DND-41 (cell line): ENCODE measurements at regions not wholly inside any gene's neighbourhood (a gene's known extent, or its start where the extent isn't known, plus 50 kb on each side); places are given as distances from the start of the nearest gene placed in this dataset.
"Not testable (repeated sequence)": the region's sequence is repeated elsewhere in the genome, so short reads cannot be mapped to it uniquely, and the experiment has no call there.

Experiments used
- ATAC-seq: fragments of 200-7000 bp; cut with Tn5 transposase; 3 replicates; pipeline ENCODE4 v1.9.1; 2021; ENCODE audit warnings: low read depth; ENCODE audit not compliant: insufficient read depth
- DNase-seq: peaks from one replicate; pipeline ENCODE4 v3.0.0-alpha.2; 2020
- H2AFZ ChIP-seq: 2 replicates; pipeline ENCODE4 v1.6.0; 2012; ENCODE audit warnings: low read depth, low read length
- H3K27ac ChIP-seq: 2 replicates; pipeline ENCODE4 v1.5.1; 2012; ENCODE audit warnings: low read length, inconsistent platforms
- H3K27me3 ChIP-seq: fragments of 200-600 bp; sonication (generic); 2 replicates; pipeline ENCODE4 v1.6.0; 2012; ENCODE audit warnings: low read length, mild to moderate bottlenecking, inconsistent platforms; ENCODE audit not compliant: insufficient read depth, poor library complexity
- H3K36me3 ChIP-seq: 2 replicates; pipeline ENCODE4 v1.5.1; 2012; ENCODE audit warnings: low read length, inconsistent platforms; ENCODE audit not compliant: insufficient read depth
- H3K4me1 ChIP-seq: 2 replicates; pipeline ENCODE4 v1.5.1; 2012; ENCODE audit warnings: mild to moderate bottlenecking, low read length; ENCODE audit not compliant: insufficient read depth
- H3K4me2 ChIP-seq: 2 replicates; pipeline ENCODE4 v1.6.0; 2012; ENCODE audit warnings: mild to moderate bottlenecking, moderate library complexity, low read length, inconsistent platforms; ENCODE audit not compliant: insufficient read depth
- H3K4me3 ChIP-seq, 2 experiments: fragments of 200-600 bp in 1 of 2; shearing (Covaris generic) in 1 of 2; 2 replicates each; pipeline ENCODE4 v1.5.1; 2012 to 2016; ENCODE audit warnings: inconsistent platforms in 2 of 2, low read length in 2 of 2, mild to moderate bottlenecking in 2 of 2, low read depth in 1 of 2, moderate library complexity in 1 of 2
- H3K79me2 ChIP-seq: 2 replicates; pipeline ENCODE4 v1.6.0; 2012; ENCODE audit warnings: low read length, inconsistent platforms; ENCODE audit not compliant: insufficient read depth
- H3K9ac ChIP-seq: 2 replicates; pipeline ENCODE4 v1.6.0; 2012; ENCODE audit warnings: low read depth, mild to moderate bottlenecking, inconsistent platforms, low read length, moderate library complexity
- H3K9me3 ChIP-seq: 2 replicates; pipeline ENCODE4 v1.5.1; 2012; ENCODE audit warnings: low read length, moderate library complexity, mild to moderate bottlenecking, inconsistent platforms; ENCODE audit not compliant: insufficient read depth, severe bottlenecking
- H4K20me1 ChIP-seq: 2 replicates; pipeline ENCODE4 v1.6.0; 2012; ENCODE audit warnings: low read length; ENCODE audit not compliant: insufficient read depth
- EZH2 ChIP-seq: IDR thresholded peaks from 3 replicates; pipeline ENCODE4 v1.6.1; 2012; ENCODE audit warnings: borderline replicate concordance, low read depth, mild to moderate bottlenecking, moderate library complexity, low read length, inconsistent platforms; ENCODE audit not compliant: severe bottlenecking
- TF ChIP-seq, protein P1 (sequence below): IDR thresholded peaks from 2 replicates; pipeline ENCODE4 v1.5.1; 2012; ENCODE audit warnings: borderline replicate concordance, low read length, moderate library complexity, mild to moderate bottlenecking; ENCODE audit not compliant: poor library complexity, severe bottlenecking; ENCODE audit errors: extremely low read depth

DNA sequence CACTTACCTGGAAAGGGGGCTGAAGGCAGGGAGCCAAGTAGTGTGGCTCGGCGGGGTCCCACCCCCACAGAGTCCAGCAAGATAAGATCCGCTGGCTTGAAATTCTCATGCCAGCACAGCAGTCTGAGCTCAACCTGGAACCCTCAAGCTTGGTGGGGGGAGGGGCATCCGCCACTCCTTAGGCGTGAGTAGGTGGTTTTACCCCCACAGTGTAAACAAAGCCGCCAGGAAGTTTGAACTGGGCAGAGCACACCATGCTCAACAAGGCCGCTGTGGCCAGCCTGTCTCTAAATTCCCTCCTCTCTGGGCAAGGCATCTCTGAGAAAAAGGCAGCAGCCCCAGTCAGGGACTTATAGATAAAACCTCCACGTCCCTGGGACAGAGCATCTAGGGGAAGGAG lies 156.3 kb downstream of the KBTBD8 start:
- DNase-seq (peak; percentile 18), ATAC-seq (0 out of 3 replicates have a peak, but pooled peaks have one; percentile 31)
- no peaks in the 10 kb centered on the region for H3K36me3 ChIP-seq
- H3K4me3 ChIP-seq: no peak overlapping the region
- no peaks in the 10 kb centered on the region for H3K9me3 ChIP-seq
- H3K4me1 ChIP-seq: no peaks in the 10 kb centered on the region
- no peak overlapping the region for H2AFZ ChIP-seq
- H3K4me2 ChIP-seq: no peak overlapping the region
- H3K27me3 ChIP-seq: no peaks in the 10 kb centered on the region
- no peak overlapping the region for H3K27ac ChIP-seq
- H3K79me2 ChIP-seq: no peaks in the 10 kb centered on the region
- H4K20me1 ChIP-seq: no peaks in the 10 kb centered on the region
- H3K9ac ChIP-seq: no peak overlapping the region
- TF ChIP-seq, protein P1, sequence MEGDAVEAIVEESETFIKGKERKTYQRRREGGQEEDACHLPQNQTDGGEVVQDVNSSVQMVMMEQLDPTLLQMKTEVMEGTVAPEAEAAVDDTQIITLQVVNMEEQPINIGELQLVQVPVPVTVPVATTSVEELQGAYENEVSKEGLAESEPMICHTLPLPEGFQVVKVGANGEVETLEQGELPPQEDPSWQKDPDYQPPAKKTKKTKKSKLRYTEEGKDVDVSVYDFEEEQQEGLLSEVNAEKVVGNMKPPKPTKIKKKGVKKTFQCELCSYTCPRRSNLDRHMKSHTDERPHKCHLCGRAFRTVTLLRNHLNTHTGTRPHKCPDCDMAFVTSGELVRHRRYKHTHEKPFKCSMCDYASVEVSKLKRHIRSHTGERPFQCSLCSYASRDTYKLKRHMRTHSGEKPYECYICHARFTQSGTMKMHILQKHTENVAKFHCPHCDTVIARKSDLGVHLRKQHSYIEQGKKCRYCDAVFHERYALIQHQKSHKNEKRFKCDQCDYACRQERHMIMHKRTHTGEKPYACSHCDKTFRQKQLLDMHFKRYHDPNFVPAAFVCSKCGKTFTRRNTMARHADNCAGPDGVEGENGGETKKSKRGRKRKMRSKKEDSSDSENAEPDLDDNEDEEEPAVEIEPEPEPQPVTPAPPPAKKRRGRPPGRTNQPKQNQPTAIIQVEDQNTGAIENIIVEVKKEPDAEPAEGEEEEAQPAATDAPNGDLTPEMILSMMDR: no peak
- TF ChIP-seq EZH2: no peak

DNA sequence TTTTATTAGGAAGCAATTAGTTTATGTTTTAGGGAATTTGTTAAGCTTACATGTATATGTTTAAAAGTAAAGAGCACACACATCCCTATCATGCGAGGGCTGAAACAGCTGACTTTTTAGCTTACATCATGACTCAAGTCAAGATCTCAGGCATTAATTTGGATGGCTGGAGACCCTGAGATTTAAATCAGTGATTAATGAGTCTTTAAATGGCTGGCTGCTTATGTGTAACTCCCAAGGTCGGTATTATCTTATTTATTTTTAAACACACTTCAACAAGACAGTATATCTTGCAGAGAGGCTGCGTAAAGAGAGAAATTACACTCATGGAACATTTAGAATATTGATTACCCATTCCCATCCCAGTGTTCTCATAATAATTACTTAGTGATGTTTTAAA lies 169.4 kb downstream of the KBTBD8 start:
- Histone ChIP-seq H3K4me1 (no peaks in the 10 kb centered on the region), H3K9ac (no peak overlapping the region), H3K27me3 (no peaks in the 10 kb centered on the region), H3K27ac (no peak overlapping the region), H3K36me3 (no peaks in the 10 kb centered on the region), H3K4me3 (no peak overlapping the region), H3K4me2 (no peak overlapping the region), H3K79me2 (no peaks in the 10 kb centered on the region), H4K20me1 (no peaks in the 10 kb centered on the region), H3K9me3 (no peaks in the 10 kb centered on the region), H2AFZ (no peak overlapping the region)
- no peak for ATAC-seq
- TF ChIP-seq, protein P1: no peak
- no peak for DNase-seq

DNA sequence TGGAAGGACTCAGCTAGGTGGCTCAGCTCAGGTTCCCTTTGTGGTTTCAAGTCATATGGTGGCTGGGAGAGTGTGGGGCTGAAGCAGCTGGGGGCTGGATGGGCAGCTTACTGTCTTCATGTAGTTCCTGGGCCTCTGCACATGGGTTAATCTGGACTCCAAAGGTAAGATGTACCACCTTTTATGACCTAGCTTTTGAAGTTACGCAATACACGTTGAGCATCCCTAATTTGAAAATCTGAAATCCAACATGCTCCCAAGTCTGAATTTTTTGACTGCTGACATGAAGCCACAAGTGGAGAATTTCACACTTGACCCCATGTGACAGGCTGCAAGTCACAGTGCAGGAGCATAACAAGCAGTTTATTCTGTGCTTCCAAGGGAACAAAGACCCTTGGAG lies 173.7 kb downstream of the KBTBD8 start:
- DNase-seq: no peak

DNA sequence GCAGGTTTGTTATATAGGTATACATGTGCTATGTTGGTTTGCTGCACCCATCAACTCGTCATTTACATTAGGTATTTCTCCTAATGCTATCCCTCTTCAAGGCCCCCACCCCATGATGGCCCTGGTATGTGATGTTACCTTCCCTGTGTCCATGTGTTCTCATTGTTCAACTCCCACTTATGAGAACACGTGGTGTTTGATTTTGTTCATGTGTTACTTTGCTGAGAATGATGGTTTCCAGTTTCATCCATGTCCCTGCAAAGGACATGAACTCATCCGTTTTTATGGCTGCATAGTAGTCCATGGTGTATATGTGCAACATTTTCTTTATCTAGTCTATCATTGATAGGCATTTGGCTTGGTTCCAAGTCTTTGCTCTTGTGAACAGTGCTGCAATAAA lies 175.0 kb downstream of the KBTBD8 start:
- not testable (repeated sequence) for H3K79me2 ChIP-seq, DNase-seq, H3K4me2 ChIP-seq, H3K27ac ChIP-seq, H3K4me1 ChIP-seq, H2AFZ ChIP-seq, H3K27me3 ChIP-seq, H3K9me3 ChIP-seq, H3K9ac ChIP-seq, H3K4me3 ChIP-seq, ATAC-seq, H4K20me1 ChIP-seq, H3K36me3 ChIP-seq

More for the DNA sequence above, 173.7 kb downstream of the KBTBD8 start:
- H3K4me2 ChIP-seq: no peak overlapping the region
- TF ChIP-seq, protein P1: no peak
- no peak for TF ChIP-seq EZH2
- H3K4me1 ChIP-seq: no peaks in the 10 kb centered on the region
- no peaks in the 10 kb centered on the region for H4K20me1 ChIP-seq
- H2AFZ ChIP-seq: no peak overlapping the region
- H3K79me2 ChIP-seq: no peaks in the 10 kb centered on the region
- no peak overlapping the region for H3K9ac ChIP-seq
- no peak overlapping the region for H3K4me3 ChIP-seq
- ATAC-seq: no peak
- H3K36me3 ChIP-seq: no peaks in the 10 kb centered on the region
- no peak overlapping the region for H3K27ac ChIP-seq
- peaks cover 6% of the 10 kb centered on the region for H3K9me3 ChIP-seq
- H3K27me3 ChIP-seq: no peaks in the 10 kb centered on the region
